GM21367 (cell line): ENCODE measurements at regions not wholly inside any gene's neighbourhood (a gene's known extent, or its start where the extent isn't known, plus 50 kb on each side); places are given as distances from the start of the nearest gene placed in this dataset.

Experiments used
- ATAC-seq: cut with Tn5 transposase; IDR thresholded peaks from one replicate; pipeline ENCODE4 v1.9.1; 2021; ENCODE audit not compliant: unreplicated experiment

GRCh38 chr12:40614923-40615322, 77.3 kb upstream of the CNTN1 start:
- ATAC-seq = no peak

- ATAC-seq = no peak
Observed at GRCh38 chr12:40615590-40615989, 76.6 kb upstream of the CNTN1 start.

- no peak for ATAC-seq
Observed at GRCh38 chr12:40616383-40616915, 75.8 kb upstream of the CNTN1 start.

- no peak for ATAC-seq
Observed at GRCh38 chr12:40618636-40619035, 73.6 kb upstream of the CNTN1 start.

GRCh38 chr12:40620564-40621019, 71.6 kb upstream of the CNTN1 start:
- ATAC-seq = no peak

GRCh38 chr12:40622246-40622838, 69.9 kb upstream of the CNTN1 start:
- ATAC-seq = peak; percentile 55

GRCh38 chr12:40632171-40632570, 60.1 kb upstream of the CNTN1 start:
- ATAC-seq = no peak

- no peak for ATAC-seq
Observed at GRCh38 chr12:40632933-40633332, 59.3 kb upstream of the CNTN1 start.

GRCh38 chr12:40634517-40635131, 57.6 kb upstream of the CNTN1 start:
- ATAC-seq = no peak

GRCh38 chr12:40635141-40635731, 57.0 kb upstream of the CNTN1 start:
- no peak for ATAC-seq
